Activated CD8-positive, alpha-beta T cell treated with anti-CD3 and anti-CD28 coated beads for 36 hours (primary cell): ENCODE measurements at regions not wholly inside any gene's neighbourhood (a gene's known extent, or its start where the extent isn't known, plus 50 kb on each side); places are given as distances from the start of the nearest gene placed in this dataset.

ENCODE experiments used
- ATAC-seq: fragments of 200-7000 bp; cut with Tn5 transposase; one replicate; pipeline ENCODE4 v1.10.0; 2021; ENCODE audit warnings: mild to moderate bottlenecking, moderate library complexity
- CTCF ChIA-PET: fragments of 350-600 bp; sonication (Branson Sonifier 250); formaldehyde crosslinking; loops from one replicate; lab custom pipeline; 2021; ENCODE audit warnings: antibody characterized with exemption; lab: Charles Lee
- POLR2A ChIA-PET: fragments of 350-600 bp; sonication (Branson Sonifier 250); formaldehyde crosslinking; loops from one replicate; lab custom pipeline; 2021; ENCODE audit warnings: antibody characterized with exemption; lab: Charles Lee
- DNase-seq: peaks from one replicate; pipeline ENCODE4 v3.0.0-alpha.2; 2020
- H3K27ac Mint-ChIP-seq: one replicate; pipeline ENCODE4 v1.8.0; 2021; ENCODE audit warnings: mild to moderate bottlenecking, mixed read lengths
- H3K27me3 Mint-ChIP-seq: one replicate; pipeline ENCODE4 v1.8.0; 2021; ENCODE audit warnings: mixed read lengths
- H3K36me3 Mint-ChIP-seq: one replicate; pipeline ENCODE4 v1.8.0; 2021; ENCODE audit warnings: low read depth, mixed read lengths
- H3K4me1 Mint-ChIP-seq: one replicate; pipeline ENCODE4 v1.8.0; 2021; ENCODE audit warnings: low read depth, mixed read lengths
- H3K4me3 Mint-ChIP-seq: one replicate; pipeline ENCODE4 v1.8.0; 2021; ENCODE audit warnings: mild to moderate bottlenecking, moderate library complexity, mixed read lengths
- H3K9me3 Mint-ChIP-seq: one replicate; pipeline ENCODE4 v1.8.0; 2021; ENCODE audit warnings: mixed read lengths
- CTCF ChIP-seq: fragments of 200-600 bp; IDR thresholded peaks from one replicate; pipeline ENCODE4 v1.8.0; 2022; ENCODE audit warnings: antibody characterized with exemption, mild to moderate bottlenecking
- intact Hi-C: fragments of 100-400 bp; cut with micrococcal nuclease; formaldehyde crosslinking; loops from one replicate; pipeline ENCODE4 v1.10.0; 2022

- Mint-ChIP-seq H3K27me3 (peaks cover 2% of the 10 kb centered on the region), H3K9me3 (no peaks in the 10 kb centered on the region), H3K4me3 (no peak overlapping the region), H3K27ac (no peak overlapping the region), H3K36me3 (no peaks in the 10 kb centered on the region), H3K4me1 (no peaks in the 10 kb centered on the region)
- TF ChIP-seq CTCF = no peak
- no peak for DNase-seq
- ChIA-PET CTCF (no interaction called here), POLR2A (no interaction called here)
- no peak for ATAC-seq
- intact Hi-C loops = no loop called here
These were observed 418.9 kb downstream of the EPHA4 start for GRCh38 chr2:221153226-221153625.

GRCh38 chr2:221154176-221154575, 417.9 kb downstream of the EPHA4 start:
- TF ChIP-seq CTCF = no peak
- POLR2A ChIA-PET = no interaction called here
- no peaks in the 10 kb centered on the region for H3K36me3 Mint-ChIP-seq
- no peaks in the 10 kb centered on the region for H3K9me3 Mint-ChIP-seq
- CTCF ChIA-PET = no interaction called here
- intact Hi-C loops = no loop called here
- peaks cover 2% of the 10 kb centered on the region for H3K27me3 Mint-ChIP-seq
- no peaks in the 10 kb centered on the region for H3K4me1 Mint-ChIP-seq
- no peak overlapping the region for H3K27ac Mint-ChIP-seq
- H3K4me3 Mint-ChIP-seq = no peak overlapping the region
- DNase-seq (no peak), ATAC-seq (no peak)

- POLR2A ChIA-PET = no interaction called here
These were observed 415.9 kb downstream of the EPHA4 start for GRCh38 chr2:221156062-221156734.

GRCh38 chr2:221161186-221161585, 410.9 kb downstream of the EPHA4 start:
- Mint-ChIP-seq H3K27me3 (no peaks in the 10 kb centered on the region), H3K36me3 (no peaks in the 10 kb centered on the region), H3K4me1 (no peaks in the 10 kb centered on the region), H3K9me3 (no peaks in the 10 kb centered on the region), H3K4me3 (no peak overlapping the region), H3K27ac (no peak overlapping the region)
- CTCF ChIA-PET = no interaction called here
- DNase-seq (no peak), ATAC-seq (no peak)
- TF ChIP-seq CTCF = no peak
- POLR2A ChIA-PET = no interaction called here
- intact Hi-C loops = no loop called here

More at GRCh38 chr2:221156062-221156734, 415.9 kb downstream of the EPHA4 start:
- Mint-ChIP-seq H3K36me3 (no peaks in the 10 kb centered on the region), H3K4me1 (no peaks in the 10 kb centered on the region), H3K9me3 (no peaks in the 10 kb centered on the region), H3K27ac (no peak overlapping the region), H3K27me3 (no peaks in the 10 kb centered on the region), H3K4me3 (no peak overlapping the region)
- TF ChIP-seq CTCF = no peak
- CTCF ChIA-PET = interaction anchor here (0.6 kb wide), 1 partner anchor 231 kb away, joined by 4 read pairs; no protein-coding TSS in a partner anchor
- ATAC-seq (no peak), DNase-seq (no peak)
- intact Hi-C loops = no loop called here

GRCh38 chr2:221166292-221166691, 405.8 kb downstream of the EPHA4 start:
- DNase-seq = no peak
- H3K27ac Mint-ChIP-seq = no peak overlapping the region
- POLR2A ChIA-PET = no interaction called here
- no peaks in the 10 kb centered on the region for H3K9me3 Mint-ChIP-seq
- no peaks in the 10 kb centered on the region for H3K4me1 Mint-ChIP-seq
- no peak for TF ChIP-seq CTCF
- H3K36me3 Mint-ChIP-seq = no peaks in the 10 kb centered on the region
- no peaks in the 10 kb centered on the region for H3K27me3 Mint-ChIP-seq
- CTCF ChIA-PET = no interaction called here
- ATAC-seq = no peak
- H3K4me3 Mint-ChIP-seq = no peak overlapping the region
- intact Hi-C loops = no loop called here
